Ovary (tissue), 7 donors: ENCODE measurements at regions not wholly inside any gene's neighbourhood (a gene's known extent, or its start where the extent isn't known, plus 50 kb on each side); places are given as distances from the start of the nearest gene placed in this dataset.

Source experiments
- DNase-seq, 5 donors: peaks; one replicate each; pipeline ENCODE4 v3.0.0-alpha.2; 2019 to 2020
- H3K27ac ChIP-seq, 2 donors: fragments of 200-600 bp; one replicate each; pipeline versions ENCODE4 v1.5.1 to v1.8.0; 2019 to 2022
- H3K27me3 ChIP-seq: fragments of 200-600 bp; one replicate; pipeline ENCODE4 v1.8.0; 2022
- H3K36me3 ChIP-seq: fragments of 200-600 bp; sonication (generic); one replicate; pipeline ENCODE4 v1.5.1; 2019
- H3K4me1 ChIP-seq: one replicate; pipeline ENCODE4 v1.8.1; 2013; ENCODE audit warnings: mild to moderate bottlenecking, moderate library complexity; ENCODE audit not compliant: insufficient read depth
- H3K4me3 ChIP-seq: fragments of 200-600 bp; sonication (generic); one replicate; pipeline ENCODE4 v1.5.1; 2017
- H3K9me3 ChIP-seq, 2 donors: fragments of 200-600 bp in 1 of 2; sonication (generic) in 1 of 2; one replicate each; pipeline versions ENCODE4 v1.5.1 to v1.8.1; 2013 to 2019; ENCODE audit warnings: mild to moderate bottlenecking in 1 of 2, moderate library complexity in 1 of 2
- EP300 ChIP-seq: sonication (generic); formaldehyde crosslinking; IDR thresholded peaks from one replicate; pipeline ENCODE4 v1.6.1; 2017; ENCODE audit warnings: antibody characterized with exemption
- POLR2A ChIP-seq: fragments of 450-650 bp; IDR thresholded peaks from one replicate; pipeline ENCODE4 v1.6.1; 2017; ENCODE audit warnings: antibody characterized with exemption, mild to moderate bottlenecking, moderate library complexity
- WGBS, 3 donors: extraction: QIAGEN DNeasy Blood & Tissue Kit in 1 of 3; methylation state at CpG; one replicate each; pipeline versions ENCODE4 v1.1.5 to v1.1.7; 2013 to 2017; 5-methylcytosine and 5-hydroxymethylcytosine counted together
- intact Hi-C, 4 donors: fragments of 100-400 bp; cut with DNase I; formaldehyde crosslinking; loops; one replicate each; pipeline versions ENCODE4 v1.11.0 to v1.15.1; 2022 to 2023
- TF ChIP-seq, protein P1 (sequence below), 3 donors: fragments of 450-650 bp in 2 of 3; fragments of 200-600 bp in 1 of 3; IDR thresholded peaks; one replicate each; pipeline versions ENCODE4 v1.5.1 to v1.8.0; 2016 to 2022; ENCODE audit warnings: antibody characterized with exemption in 3 of 3, mild to moderate bottlenecking in 1 of 3
- donor health status: DM: no; HTN: no; CAD: no; lungs with moderate emphysema.
- donor health status: DM: no; HTN: no; CAD: no.
- donor health status: Bipolar disorder and iron deficiency.
- donor health status: DM: no; HTN: no; CAD: no.
- donor health status: DM: yes; HTN: yes; CAD: no.

DNA sequence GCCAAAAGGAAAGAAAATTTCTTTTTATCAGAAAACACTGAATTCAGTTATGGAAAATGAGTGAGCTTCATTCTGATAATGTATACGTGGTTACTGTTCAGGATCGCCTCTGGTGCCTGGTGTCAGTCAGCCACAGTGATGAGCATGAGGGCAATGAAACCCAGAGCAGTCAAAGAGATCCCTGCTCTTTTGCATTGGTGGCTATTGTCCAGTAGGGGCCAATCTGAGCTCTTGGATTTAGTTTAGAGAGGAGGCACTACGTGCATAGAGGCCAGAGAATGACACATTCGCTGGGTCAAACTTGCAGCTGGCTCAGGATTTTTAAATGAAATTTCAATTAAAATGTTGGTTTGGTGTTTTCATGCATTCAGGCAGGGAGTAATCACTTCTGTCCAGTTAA is 522.9 kb downstream of the TMEM182 start:
- Histone ChIP-seq H3K4me1 (no peaks in the 10 kb centered on the region), H3K4me3 (no peak overlapping the region), H3K27me3 (no peaks in the 10 kb centered on the region), H3K9me3 (no peaks in the 10 kb centered on the region), H3K36me3 (no peaks in the 10 kb centered on the region), H3K27ac (no peak overlapping the region)
- intact Hi-C loops = no loop called here
- TF ChIP-seq POLR2A (no peak), EP300 (no peak)
- TF ChIP-seq, protein P1, sequence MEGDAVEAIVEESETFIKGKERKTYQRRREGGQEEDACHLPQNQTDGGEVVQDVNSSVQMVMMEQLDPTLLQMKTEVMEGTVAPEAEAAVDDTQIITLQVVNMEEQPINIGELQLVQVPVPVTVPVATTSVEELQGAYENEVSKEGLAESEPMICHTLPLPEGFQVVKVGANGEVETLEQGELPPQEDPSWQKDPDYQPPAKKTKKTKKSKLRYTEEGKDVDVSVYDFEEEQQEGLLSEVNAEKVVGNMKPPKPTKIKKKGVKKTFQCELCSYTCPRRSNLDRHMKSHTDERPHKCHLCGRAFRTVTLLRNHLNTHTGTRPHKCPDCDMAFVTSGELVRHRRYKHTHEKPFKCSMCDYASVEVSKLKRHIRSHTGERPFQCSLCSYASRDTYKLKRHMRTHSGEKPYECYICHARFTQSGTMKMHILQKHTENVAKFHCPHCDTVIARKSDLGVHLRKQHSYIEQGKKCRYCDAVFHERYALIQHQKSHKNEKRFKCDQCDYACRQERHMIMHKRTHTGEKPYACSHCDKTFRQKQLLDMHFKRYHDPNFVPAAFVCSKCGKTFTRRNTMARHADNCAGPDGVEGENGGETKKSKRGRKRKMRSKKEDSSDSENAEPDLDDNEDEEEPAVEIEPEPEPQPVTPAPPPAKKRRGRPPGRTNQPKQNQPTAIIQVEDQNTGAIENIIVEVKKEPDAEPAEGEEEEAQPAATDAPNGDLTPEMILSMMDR (IDR thresholded peaks at IDR 0.05) = no peak
- no peak for DNase-seq
- 62 to 77% (median 64%) methylated on average over 4 of the region's 4 CpGs for WGBS, 3 donors

DNA sequence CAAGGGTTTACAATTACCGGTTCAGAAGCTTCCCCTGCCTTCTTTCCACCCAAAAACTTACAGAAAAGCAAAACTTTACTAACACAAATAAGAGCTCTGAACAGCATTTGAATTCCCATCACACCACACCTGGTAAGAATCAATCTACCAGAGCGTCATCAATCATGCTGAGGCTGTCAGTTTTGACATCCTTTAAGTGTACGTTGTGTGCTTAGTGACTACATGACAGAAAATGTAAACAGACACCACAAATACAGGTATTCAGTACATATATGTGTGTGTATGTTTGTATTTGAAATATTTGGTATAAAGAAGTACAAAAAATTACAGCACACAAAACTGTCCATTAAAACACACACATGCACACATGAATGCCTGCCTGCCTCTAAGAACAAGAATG is 523.5 kb downstream of the TMEM182 start:
- TF ChIP-seq EP300 (no peak), POLR2A (no peak)
- TF ChIP-seq, protein P1 (IDR thresholded peaks at IDR 0.05) = no peak
- no peaks in the 10 kb centered on the region for H3K27me3 ChIP-seq

DNA sequence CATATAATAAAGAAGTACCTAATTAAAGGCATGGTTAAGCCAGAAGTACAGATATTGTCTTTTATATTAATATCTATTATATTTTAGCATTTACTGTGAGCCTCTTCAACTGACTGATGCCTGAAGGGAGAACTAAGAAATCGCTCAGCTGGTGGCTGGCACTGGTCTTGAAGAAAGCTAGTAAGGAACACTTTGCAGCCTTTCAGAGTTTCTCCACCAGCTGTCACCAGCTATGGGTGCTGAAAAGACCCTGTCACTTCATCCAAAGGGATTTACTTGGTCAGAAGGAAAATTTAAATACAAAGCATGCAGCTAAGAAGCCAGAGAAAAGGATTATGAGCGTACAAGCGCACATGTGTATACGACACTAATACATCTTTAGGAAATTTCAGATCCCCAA is 525.9 kb downstream of the TMEM182 start:
- TF ChIP-seq, protein P1 (IDR thresholded peaks at IDR 0.05) = no peak
- no peak for TF ChIP-seq POLR2A
- no peak for TF ChIP-seq EP300
- intact Hi-C loops = no loop called here
- Histone ChIP-seq H3K27ac (no peak overlapping the region), H3K27me3 (no peaks in the 10 kb centered on the region), H3K4me3 (no peak overlapping the region), H3K36me3 (no peaks in the 10 kb centered on the region), H3K4me1 (no peaks in the 10 kb centered on the region), H3K9me3 (no peaks in the 10 kb centered on the region)
- no peak for DNase-seq
- WGBS, 3 donors = 89 to 91% (median 90%) methylated on average over 4 of the region's 4 CpGs

More for the DNA sequence above, 523.5 kb downstream of the TMEM182 start:
- H3K4me3 ChIP-seq = no peak overlapping the region
- 60 to 77% (median 65%) methylated on average over 3 of the region's 3 CpGs for WGBS, 3 donors
- no peaks in the 10 kb centered on the region for H3K9me3 ChIP-seq
- intact Hi-C loops = no loop called here
- H3K4me1 ChIP-seq = no peaks in the 10 kb centered on the region
- H3K36me3 ChIP-seq = no peaks in the 10 kb centered on the region
- no peak overlapping the region for H3K27ac ChIP-seq
- no peak for DNase-seq

DNA sequence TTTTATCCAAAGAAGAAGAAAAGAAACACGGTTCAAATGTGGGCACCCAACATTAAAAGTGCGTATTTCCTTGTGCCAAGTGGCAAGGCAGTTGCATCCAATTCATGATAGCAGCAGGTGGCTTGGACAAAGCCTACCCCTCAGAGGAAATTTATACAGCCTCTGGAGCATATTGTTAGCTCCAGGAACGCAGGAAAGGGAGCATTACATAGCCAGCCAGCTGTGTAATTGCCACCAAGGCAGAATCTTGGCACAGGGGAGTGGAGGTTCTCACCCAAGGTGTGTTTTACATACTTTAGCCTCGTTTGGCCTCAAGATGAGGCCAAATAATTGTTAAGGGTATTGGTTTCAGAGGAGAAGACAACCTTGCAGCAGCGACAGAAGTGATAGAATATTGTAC is 526.9 kb downstream of the TMEM182 start:
- no peaks in the 10 kb centered on the region for H3K9me3 ChIP-seq
- intact Hi-C loops = no loop called here
- H3K4me1 ChIP-seq = no peaks in the 10 kb centered on the region
- H3K36me3 ChIP-seq = no peaks in the 10 kb centered on the region
- 50 to 60% (median 51%) methylated on average over 5 of the region's 5 CpGs for WGBS, 3 donors
- H3K4me3 ChIP-seq = no peak overlapping the region
- H3K27me3 ChIP-seq = no peaks in the 10 kb centered on the region
- TF ChIP-seq, protein P1 (IDR thresholded peaks at IDR 0.05) = no peak
- TF ChIP-seq EP300 = no peak
- TF ChIP-seq POLR2A = no peak
- no peak overlapping the region for H3K27ac ChIP-seq
- DNase-seq = no peak
